DOHH2 (cell line): ENCODE measurements at regions not wholly inside any gene's neighbourhood (a gene's known extent, or its start where the extent isn't known, plus 50 kb on each side); places are given as distances from the start of the nearest gene placed in this dataset.

ENCODE experiments used
- EZH2phosphoT487 ChIP-seq: fragments of 200-600 bp; sonication (generic); IDR thresholded peaks from 2 replicates; pipeline ENCODE4 v1.6.1; 2017; ENCODE audit warnings: borderline replicate concordance, mild to moderate bottlenecking, antibody characterized with exemption, low read length, moderate library complexity, mixed read lengths
- TF ChIP-seq, protein P1 (sequence below): fragments of 200-600 bp; sonication (generic); IDR thresholded peaks from one replicate; pipeline ENCODE4 v1.5.1; 2014; ENCODE audit warnings: antibody characterized with exemption, mild to moderate bottlenecking, low read depth, low read length; ENCODE audit not compliant: poor library complexity, severe bottlenecking

DNA sequence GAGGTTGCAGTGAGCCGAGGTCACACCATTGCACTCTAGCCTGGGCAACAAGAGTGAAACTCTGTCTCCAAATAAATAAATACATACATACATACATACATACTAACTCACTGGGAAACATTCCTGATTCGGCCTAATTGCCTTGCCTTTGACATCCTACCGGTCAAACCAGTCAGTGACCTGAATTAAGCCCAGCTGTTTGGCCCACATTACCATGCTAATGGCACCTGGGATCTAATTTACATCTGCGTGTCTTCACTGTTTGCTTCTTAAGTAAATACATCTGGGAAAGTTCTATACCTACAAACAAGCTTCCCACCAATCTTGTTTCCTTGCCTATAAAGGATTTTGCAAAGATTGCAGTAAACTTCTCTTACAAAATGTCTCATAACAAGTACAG lies 230.2 kb upstream of the ZC3H15 start:
- TF ChIP-seq, protein P1, sequence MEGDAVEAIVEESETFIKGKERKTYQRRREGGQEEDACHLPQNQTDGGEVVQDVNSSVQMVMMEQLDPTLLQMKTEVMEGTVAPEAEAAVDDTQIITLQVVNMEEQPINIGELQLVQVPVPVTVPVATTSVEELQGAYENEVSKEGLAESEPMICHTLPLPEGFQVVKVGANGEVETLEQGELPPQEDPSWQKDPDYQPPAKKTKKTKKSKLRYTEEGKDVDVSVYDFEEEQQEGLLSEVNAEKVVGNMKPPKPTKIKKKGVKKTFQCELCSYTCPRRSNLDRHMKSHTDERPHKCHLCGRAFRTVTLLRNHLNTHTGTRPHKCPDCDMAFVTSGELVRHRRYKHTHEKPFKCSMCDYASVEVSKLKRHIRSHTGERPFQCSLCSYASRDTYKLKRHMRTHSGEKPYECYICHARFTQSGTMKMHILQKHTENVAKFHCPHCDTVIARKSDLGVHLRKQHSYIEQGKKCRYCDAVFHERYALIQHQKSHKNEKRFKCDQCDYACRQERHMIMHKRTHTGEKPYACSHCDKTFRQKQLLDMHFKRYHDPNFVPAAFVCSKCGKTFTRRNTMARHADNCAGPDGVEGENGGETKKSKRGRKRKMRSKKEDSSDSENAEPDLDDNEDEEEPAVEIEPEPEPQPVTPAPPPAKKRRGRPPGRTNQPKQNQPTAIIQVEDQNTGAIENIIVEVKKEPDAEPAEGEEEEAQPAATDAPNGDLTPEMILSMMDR = no peak
- TF ChIP-seq EZH2phosphoT487 = no peak
